M059J (cell line): ENCODE measurements at regions not wholly inside any gene's neighbourhood (a gene's known extent, or its start where the extent isn't known, plus 50 kb on each side); places are given as distances from the start of the nearest gene placed in this dataset.

Experiments used
- DNase-seq: peaks from one replicate; pipeline ENCODE4 v3.0.0-alpha.2; 2012; ENCODE audit warnings: low read depth

GRCh38 chr4:132540268-132540667 is 608.8 kb upstream of the PCDH10 start:
- DNase-seq, result no peak

DNA sequence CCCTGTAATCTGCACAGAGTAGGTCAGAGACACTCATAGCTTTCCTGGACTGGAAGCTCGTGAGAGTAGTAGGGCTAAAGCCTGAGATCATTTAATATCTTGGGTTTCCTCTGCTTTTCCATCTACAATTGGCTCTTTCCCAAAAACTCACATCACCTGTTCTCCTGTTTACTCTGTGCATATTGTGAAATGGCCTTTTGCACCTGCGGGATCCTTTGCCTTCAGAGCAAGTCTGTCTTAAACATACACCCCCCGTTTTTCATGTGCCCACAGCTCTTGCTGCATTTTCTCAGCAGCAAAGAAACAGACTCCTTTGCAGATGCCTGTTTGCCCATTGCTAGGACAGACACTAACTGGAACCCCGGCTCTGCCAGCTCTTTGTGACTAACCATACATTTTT is 608.3 kb upstream of the PCDH10 start:
- no peak for DNase-seq

DNA sequence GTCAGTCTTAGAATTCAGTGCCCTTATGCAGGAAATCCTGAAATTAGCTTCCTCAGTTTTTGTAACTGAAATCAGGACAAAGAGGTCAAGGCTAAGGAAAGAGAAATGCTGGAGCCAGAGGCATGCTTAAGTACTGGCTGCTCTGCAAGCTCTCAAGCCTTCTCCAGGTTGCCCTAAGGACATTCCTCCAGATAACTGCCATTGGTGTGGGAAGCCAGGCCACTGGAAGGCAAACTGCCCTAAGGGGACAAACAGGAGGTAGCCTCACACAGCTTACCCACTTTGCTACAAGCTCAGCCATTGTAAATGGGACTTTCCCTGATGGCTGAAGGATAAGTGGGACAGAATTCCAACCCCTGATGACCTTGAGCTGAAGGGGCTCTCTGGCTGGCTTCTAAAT is 606.9 kb upstream of the PCDH10 start:
- DNase-seq, result no peak

GRCh38 chr4:132548463-132548862 is 600.6 kb upstream of the PCDH10 start:
- no peak for DNase-seq

GRCh38 chr4:132556316-132556715 is 592.8 kb upstream of the PCDH10 start:
- DNase-seq, result no peak

GRCh38 chr4:132557660-132558059 is 591.4 kb upstream of the PCDH10 start:
- DNase-seq, result no peak

DNA sequence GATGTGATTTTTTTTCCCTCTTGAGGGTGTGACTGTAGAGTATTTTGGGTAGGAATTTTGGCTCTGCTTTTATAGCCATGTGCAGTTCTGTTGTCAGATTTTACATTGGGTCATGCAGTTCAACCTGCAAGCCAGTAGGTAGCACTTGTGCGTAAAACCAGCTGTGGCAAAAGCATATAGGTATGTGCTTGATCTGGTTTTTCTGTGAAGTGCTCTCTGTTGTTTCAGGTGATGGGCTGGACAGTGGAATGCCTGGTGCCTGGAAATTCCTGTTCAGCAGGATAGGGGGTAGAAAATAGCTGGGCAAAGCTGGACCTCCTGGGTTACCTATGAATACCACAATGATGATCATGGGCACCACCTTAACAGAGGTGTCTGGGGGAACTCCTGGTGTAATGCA is 584.2 kb upstream of the PCDH10 start:
- no peak for DNase-seq

- no peak for DNase-seq
Measured at GRCh38 chr4:132565542-132565941, 583.6 kb upstream of the PCDH10 start.

DNA sequence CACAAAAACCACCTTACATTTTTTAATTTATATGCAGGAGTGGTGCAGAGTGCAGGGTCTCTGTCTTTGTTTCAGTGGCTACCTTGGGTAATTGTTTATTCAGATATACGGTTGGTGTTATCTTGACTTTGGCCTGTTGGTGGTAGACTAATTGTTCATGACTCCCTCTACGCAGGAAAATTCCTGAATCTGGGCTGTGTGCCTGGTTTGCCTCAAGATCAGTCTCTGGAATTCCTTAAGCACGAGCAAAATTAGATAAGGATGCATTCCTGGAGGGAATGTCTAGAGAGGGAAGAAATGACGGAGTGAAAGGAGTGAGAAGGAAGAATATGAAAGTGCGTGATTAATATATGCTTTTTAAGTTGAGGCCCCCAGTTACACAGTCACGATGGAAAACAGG is 576.9 kb upstream of the PCDH10 start:
- DNase-seq, result no peak

- DNase-seq, result no peak
Measured at GRCh38 chr4:132587626-132588025, 561.5 kb upstream of the PCDH10 start.

DNA sequence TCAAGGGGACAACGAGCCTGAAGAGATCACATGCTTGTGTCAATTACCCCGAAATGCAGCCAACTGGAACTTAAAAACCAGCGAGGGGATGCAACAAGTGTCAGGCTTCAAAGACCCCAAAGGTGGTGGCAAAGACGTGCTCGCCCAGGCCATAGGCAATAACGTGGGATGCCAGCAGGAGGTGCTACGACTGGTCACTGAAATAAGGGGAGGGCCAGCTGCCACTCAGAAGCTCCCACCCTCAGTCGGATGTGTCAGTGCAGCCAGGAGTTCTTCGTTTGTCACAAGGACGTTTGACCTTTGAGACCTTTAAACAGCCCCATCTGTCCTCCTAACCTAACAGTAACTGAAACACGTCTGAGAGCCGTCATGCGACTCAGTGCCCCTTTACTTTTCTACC is 556.8 kb upstream of the PCDH10 start:
- DNase-seq, result no peak

DNA sequence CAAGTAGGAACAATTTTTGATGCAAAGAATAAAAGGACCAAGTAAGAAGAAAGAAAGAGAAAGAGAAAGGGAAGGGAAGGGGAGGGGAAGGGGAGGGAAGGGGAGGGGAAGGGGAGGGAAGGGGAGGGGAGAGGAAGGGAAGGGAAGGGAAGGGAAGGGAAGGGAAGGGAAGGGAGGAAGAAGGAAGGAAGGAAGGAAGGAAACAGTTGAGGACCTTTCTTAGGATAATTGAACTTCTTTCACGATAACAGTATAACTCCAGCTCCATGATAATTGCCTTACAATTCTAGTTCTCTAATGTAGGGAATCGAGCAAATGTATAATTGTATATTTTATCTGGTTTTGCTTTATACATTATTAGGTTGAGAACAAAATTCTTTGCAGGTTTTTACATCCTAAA is 556.2 kb upstream of the PCDH10 start:
- no peak for DNase-seq

DNA sequence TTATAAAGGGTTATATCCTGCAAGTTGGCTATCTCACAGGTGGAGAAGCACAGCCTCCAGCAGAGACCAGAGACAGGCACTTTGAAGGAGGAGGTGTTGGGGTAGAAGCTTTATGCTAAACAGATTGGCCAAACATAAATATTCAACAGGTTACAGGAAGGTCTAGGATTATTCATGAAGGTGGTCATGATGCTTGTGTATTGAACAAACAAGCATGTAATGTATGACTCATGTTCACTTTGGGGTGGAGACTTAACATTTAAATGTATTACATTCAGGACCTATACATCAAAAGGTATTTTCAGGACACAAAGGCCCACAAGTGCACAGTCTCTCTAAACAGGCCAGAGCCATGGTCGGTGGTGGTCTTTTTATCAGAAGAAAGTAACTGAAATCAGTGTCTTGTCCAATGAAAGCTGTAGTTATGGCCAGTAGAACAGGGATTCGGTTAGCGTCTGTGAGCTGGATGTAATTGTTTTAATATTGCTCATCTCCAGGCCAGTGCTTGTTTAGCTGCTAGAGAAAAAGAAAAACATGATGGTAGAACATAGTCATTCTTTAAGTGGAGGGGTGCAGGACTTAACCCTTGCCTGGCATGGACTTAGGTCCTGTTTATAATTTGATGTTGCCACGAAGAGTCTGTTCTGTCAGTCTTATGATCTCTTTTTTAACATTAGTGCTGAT is 555.2 kb upstream of the PCDH10 start:
- DNase-seq, result no peak

- no peak for DNase-seq
Measured at GRCh38 chr4:132596186-132596585, 552.9 kb upstream of the PCDH10 start.

- no peak for DNase-seq
Measured at GRCh38 chr4:132605551-132605950, 543.5 kb upstream of the PCDH10 start.

DNA sequence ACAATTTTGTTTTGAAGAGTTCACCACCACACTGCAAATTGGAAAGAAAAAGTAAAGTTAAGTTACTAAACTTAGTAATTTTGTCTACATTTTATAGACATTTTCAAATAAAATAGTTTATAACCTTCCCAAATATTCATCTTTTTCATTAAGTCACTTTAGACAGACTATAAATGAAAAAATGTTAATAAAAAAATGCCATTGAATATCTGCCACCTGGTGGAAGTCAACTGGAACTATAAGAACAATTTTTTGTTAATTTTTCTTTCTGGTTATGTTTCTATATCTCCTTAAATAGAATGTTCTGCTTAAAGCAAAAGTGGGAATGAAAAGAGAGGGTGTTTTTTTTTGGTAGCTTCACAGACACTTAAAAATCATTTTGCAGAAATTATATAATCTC is 534.4 kb upstream of the PCDH10 start:
- DNase-seq, result no peak

GRCh38 chr4:132619968-132620367 is 529.1 kb upstream of the PCDH10 start:
- no peak for DNase-seq

- DNase-seq, result peak; percentile 1
Measured at GRCh38 chr4:132642016-132642817, 506.9 kb upstream of the PCDH10 start.

- DNase-seq, result peak; percentile 6
Measured at GRCh38 chr4:132646186-132646585, 502.9 kb upstream of the PCDH10 start.

DNA sequence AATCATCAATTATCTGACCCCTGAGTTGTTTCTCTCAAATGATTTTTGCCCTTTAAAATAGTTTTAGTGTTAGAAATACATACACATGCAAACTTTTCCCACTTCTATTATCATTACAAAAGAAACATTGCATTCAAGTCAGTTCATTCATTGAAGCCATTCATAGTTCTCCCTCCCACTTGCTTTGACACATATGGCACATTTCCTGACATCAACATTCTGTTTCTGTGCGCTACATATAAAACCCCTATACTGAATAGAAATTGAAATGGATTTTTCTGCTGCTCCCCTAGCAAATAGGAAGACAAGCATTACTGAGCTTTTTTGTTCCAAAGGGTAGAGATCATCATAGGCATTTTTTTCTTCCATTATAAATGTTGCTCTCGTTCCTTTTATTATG is 497.9 kb upstream of the PCDH10 start:
- DNase-seq, result no peak

GRCh38 chr4:132660181-132660580 is 488.9 kb upstream of the PCDH10 start:
- DNase-seq, result no peak

DNA sequence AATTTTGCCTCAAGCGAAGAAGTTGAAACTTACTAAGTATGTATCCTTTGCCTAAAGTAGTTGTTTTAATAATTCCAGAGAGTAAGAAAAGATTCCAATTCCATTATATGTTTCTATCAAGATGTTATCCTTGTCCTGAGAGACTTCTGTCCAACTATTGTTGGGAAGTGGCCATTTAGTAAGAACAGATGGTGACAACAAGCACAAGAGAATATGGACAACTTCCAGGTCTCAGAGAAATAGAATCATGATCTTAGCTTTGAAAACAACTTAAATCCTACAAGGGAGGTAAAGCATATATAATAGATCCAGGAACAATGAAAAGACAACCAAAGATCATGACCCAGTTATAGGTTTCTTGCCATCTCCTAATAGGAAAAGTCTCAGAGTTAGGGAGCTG is 486.6 kb upstream of the PCDH10 start:
- no peak for DNase-seq

DNA sequence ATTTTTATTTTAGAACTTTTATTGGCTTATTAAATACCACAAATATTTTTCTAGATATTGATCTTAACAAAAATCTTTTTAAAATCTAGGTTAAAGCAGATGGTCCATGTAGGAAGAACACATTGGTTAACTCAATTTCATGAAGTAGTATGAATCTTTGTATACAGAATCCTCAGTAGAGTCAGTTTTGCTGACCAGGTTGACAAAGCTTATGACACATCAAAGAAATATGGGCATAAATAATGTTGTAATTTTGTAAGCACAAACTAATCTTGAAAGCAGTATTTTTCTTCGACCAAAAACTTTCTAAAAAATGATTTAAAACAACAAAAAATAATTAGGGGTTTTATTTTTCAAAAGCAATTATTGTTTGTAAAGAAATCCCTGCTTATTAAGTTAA is 479.3 kb upstream of the PCDH10 start:
- no peak for DNase-seq

DNA sequence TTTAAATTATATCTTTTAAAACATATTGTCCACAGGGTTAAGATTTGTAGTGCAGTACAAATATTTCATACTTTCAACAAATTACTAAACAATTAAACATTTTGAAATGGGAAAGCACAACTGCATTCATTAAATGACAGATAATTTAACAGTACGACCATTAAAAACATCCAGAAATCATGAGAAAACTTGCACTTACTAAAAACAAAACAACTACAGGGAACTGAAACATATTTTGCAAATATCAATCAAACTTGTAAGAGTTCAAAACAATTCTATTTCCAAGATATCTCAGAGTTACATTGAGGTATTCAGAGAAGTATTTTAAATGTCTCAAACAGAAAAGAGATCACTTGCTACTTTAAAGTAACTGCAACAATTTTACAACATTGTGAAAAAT is 478.5 kb upstream of the PCDH10 start:
- no peak for DNase-seq
